GM19328 (cell line): ENCODE measurements at regions not wholly inside any gene's neighbourhood (a gene's known extent, or its start where the extent isn't known, plus 50 kb on each side); places are given as distances from the start of the nearest gene placed in this dataset.
A peak's percentile ranks its signal among the peaks of the same experiment; 100 is the strongest.

Experiments used
- ATAC-seq: cut with Tn5 transposase; IDR thresholded peaks from one replicate; pipeline ENCODE4 v1.9.1; 2021; ENCODE audit warnings: mild to moderate bottlenecking, moderate library complexity; ENCODE audit not compliant: unreplicated experiment

DNA sequence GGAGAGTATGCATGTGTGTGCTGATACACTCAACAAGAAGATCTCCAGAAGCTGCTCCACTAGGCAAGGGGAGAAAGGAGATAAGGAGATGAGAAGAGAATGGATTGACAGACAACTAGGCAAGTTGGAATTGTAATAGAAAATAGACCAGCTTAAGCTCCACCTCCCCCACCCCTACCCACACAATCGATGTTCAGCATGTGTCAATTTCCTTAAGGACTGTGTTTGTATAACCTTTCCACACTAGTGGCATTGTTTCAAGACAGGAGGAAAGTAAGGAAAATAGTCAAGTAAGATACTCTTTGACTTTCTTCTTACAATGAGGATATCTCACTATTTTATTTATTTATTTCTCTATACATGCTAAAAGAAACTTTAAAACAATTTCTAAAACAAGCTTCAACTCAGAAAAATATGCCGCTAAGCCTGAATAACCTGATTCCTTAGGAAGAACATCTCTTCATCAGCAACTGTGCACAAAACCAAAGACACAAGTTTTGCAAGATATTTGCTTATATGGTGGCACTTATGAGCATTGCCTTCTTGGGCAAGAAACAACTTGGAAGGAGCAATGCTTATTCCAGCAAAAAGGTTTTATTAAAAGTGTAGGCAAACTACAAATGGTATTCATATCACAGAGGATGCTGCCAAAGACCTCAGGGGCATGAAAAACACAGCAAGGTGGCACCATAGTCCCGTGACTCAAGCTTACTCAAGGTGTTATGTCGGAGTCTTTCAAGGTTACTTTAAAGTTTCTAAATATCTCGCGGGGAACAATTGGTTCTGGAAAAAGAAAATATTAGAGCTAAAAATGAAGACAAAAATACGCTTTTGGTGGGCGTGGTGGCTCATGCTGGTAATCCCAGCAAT lies 249.1 kb downstream of the COL12A1 start:
- ATAC-seq = no peak

DNA sequence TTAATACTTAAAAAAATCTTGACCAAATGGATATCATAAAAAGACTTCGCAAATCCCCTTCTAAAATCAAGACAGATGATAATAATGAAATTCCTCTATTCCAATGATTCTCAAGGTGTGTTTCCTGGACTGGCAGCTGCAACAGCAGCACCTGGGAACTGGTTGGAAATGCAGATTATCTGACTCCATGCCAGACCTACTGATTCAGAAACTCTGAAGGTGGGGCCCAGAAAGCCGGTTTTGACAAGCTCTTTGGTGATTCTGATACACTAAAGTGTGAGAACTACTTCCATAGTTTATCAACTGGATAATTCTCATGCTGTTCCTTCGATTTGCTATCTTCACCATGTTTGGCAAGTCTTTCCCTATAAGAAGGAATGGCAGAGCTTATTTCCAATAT lies 252.1 kb downstream of the COL12A1 start:
- ATAC-seq = no peak

DNA sequence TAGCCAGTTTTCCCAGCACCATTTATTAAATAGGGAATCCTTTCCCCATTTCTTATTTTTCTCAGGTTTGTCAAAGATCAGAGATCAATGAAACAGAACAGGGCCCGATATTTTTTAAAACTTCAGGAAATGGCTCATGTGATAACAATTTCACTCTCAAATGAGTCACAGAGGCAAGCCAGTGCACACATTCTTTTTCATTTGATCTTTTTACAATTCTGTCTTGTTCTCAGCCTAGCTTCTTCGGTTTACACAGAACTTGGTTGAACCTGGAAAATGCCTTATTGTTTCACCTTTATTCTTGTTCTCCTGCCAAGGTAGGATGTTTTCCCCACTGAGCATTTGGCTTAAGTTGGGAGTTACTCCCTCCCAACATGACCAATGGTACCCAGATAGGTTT lies 258.9 kb downstream of the COL12A1 start:
- no peak for ATAC-seq

DNA sequence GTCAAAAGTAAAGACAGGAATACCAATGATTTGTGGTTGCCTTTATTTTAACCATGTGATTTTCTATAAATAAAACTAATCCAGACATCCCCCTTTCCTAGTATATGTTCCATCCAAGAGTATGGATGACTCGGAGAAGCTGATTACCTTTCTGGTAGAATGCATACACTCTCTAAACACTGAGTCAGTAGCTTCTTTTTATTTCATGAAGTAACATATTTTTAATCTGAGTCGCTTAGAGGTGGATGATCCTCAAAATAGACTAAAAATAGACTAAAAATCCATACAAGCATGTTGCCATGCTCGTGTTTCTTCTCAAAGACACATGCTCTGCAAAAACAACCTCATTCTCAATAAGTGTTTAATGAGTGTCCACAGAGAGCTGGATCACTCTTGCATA lies 263.7 kb downstream of the COL12A1 start:
- no peak for ATAC-seq

DNA sequence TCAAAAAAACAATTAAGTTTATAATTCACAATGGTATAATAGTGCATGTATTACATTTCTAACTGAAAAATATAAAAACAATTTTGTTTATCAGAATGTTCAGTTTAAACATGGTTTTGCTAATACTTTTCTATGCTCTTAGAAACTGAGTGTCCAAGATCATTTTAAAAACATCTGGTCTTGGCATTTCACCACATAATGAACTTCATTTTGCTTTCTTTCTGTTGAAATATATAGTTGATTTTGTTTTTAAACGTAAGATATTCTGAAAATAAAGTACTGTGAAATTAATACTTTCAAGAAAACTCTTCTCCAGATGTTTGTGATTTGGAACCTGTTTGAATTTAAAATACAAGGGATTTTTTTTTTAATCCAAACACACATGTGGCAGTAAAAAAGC lies 264.4 kb downstream of the COL12A1 start:
- ATAC-seq = no peak

DNA sequence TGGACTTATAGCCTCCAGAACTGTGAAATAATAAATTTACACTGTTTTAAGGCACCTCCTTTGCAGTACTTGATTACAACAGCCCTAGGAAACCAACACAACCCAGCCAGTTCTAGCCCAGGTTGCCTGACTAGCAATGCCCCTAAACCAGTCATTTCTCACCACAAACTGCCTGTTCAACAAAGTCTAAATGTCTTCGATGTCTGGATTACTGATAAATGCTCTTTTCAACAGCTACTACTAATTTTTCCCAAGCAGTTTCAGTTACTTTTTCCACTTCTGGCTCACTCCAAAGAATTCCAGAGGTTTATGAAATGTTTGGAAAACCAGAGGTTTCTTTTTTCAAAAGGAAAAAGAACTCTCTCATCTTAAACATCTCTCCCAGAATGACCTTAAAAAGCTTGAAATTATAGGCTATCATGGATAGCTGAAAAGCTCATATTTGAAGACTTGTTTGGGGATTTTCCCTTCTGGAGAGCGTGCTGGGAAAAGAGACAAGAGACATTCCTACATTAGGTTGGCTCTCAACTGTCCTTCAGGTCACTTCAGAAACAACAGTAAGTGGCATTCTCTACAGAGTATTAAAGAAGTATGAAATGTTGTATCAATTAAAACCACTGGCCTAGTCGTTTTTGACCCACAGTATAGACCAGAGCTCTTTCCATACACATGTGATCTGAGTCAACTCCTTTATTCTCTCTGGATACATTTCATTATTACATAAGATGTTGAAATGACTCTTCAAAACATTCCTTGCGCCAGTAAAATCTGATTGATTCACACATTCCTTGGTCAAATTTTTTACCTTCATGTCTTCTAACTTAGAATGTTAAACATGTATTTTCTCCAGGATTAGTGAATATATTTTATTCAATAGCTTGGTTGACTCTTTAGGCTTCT lies 265.9 kb downstream of the COL12A1 start:
- ATAC-seq = no peak

DNA sequence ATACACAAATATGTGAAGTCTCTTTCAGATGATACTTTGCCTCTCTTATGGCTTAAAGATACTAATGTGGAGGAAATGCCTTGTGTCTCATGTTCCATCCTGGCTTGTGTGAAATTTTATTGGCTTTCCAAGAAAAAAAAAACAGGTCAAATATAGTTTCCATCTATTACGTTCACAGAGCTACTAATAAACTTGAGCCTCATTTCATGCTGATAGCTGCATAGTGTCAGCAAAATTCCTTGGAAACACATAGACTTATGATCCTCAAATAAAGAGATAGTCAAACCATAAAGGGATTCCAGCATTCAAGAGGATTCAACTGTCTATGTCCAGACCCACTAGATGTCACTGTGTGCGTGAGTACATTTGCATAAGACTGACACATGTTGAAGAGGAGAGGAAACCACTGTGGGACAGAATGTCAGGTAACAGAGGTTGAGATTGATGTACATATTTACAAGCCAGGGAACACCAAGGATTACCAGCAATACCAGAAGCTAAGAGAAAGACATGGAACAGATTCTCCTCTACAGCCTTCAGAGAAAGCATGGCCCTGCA lies 266.6 kb downstream of the COL12A1 start:
- no peak for ATAC-seq

DNA sequence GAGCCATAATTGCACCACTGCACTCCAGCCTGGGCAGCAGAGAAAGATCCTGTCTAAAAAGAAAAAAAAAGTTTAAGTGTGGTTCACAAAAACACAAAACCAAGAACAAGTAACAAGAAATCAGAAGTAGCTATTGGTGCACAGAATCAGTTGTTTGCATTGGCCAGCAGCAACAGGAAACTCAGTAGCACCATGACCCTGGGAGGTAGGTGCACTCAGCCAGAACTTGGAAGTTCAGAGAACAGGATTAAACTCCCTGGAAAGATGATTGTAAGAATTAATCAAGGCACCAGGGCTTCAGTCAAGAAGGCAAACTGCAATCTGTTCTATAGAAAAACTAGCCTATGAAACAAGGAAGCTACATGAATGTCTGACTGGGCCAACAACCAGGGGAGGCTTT lies 267.9 kb downstream of the COL12A1 start:
- no peak for ATAC-seq

DNA sequence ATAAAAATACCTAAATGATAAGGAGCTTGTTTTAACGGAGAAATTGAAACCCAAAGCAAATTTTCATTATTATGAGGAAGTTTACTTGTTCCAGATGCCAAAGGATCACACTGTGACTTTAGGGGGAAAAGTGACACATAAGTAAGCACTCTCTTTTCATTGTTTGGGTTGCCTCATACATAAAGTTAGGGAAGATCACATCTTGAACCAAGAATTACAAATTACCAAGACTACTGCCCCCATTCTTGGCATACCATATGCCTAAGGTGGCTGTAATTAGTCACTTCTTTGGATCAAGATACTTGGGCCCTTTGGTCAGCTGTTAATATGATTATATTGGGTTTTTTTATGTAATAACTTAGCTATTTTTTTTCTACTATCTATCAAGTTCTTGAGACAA lies 269.0 kb downstream of the COL12A1 start:
- ATAC-seq = no peak

DNA sequence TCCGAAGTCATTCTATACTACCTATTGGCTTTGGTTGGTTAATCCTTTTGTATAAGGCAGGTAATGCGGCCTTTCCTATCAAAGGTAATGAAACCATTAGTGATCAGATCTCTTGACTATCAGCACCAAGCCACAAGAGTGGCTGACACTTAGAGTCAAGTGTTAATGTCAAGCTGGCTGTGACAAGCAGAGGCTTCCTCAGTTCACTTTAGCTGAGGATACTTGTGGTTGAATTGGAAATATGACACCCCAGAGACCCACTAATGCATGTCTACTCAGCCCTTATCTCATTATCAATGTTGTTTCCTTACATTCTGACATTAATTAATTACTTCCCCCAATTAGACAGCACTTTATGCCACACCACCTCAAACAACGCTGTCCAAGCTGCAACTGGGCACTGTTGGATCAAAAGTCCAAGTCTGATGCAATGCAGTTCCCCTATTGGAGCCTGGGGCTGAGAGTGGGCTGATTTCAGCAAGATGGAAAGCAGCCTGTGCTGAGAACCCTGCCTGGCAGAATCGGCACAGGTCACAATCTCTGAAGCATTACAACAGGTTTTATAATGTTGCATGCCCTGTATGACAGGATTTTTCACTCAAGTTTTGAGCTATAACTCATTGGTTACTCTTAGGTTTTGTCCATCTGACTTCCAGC lies 273.5 kb downstream of the COL12A1 start:
- no peak for ATAC-seq

DNA sequence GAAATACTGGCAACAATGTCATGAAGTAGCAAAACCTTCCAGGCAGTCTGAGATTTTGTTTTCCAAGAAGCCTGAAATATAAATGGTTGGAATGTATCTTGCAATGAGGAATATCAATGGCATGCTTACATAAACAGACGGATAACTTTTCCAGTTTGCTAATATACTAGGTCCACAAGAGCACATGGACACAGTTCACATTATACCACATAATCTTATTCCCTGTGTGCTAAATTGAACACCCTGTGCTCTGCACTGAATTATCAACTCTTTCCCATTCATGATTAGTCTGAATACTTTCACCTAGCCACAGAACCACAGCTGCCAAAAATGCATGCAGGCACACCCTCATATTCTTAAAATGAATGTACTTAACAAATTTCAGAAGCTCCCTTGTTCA lies 274.3 kb downstream of the COL12A1 start:
- ATAC-seq = no peak

DNA sequence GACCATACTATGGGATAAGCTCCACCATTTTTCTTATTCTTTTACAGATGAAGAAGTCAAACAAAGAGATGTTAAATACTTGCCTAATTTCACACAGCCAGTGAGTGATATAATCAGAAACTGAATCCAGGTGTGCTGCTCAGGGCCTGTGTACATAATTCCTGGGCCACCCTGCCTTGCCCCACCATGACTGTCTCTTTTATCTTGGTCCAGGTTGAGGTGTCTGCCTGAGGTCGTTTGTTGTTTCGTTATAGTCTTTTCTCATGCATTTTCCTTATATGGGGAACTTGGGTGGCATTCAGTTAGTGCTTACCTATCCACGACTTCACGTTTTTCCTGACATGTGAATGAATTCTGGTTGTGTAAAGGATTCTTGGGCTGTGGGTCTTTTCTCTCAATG lies 277.6 kb downstream of the COL12A1 start:
- no peak for ATAC-seq

DNA sequence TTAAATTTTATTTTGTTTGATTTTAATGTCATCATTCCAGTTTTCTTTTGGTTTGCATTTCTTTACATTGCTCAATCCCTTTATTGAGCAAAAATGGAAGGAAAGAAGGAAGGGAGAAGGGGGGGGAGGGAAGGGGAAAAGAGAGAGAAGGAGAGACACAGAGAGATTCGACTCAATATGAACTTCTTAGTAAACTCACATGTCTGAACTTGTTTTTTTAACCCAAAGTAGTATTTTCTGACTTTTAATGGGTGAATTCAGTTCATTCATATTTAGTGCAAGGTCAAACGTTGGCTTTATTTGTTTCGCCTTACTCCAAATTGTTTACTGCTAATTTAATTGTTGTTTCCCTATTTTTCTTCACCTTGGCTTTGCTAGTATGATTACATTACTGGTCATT lies 278.6 kb downstream of the COL12A1 start:
- no peak for ATAC-seq

DNA sequence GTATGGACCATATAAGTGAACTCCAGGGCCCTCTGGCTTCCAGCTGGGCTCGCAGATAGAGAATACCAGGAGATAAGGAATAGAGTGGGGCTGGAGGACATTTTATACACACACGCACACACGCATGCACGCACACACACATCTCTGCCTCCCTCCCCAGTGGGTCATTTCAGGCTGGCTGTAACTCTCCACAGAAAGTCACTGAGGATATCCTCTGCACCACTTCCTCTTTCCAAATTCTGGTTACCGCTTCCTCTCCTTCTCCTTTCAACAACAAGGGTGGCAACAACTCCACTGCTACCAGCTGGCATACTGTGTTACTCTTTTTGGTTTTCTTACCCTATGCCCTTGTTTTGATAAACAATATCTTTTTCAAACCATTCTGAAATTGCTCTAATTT lies 280.2 kb downstream of the COL12A1 start:
- ATAC-seq = peak; percentile 57

DNA sequence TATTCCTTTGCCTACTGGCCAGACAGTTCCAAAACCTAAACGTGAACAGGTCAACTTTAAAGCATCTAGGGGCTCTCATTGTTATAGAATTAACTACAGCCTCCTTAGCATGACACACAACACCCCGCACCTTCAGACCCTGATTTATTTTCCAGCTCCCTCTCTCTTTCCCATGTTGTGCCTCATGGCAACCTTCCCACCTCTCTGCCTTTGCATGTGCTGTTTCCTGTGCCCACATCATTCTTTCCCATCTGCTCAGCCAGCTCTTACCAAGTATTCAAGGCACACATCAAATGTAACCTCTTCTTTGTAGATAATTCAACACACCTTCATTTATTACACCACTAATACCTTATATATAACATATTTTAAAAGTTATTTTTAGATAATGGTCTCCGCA lies 291.0 kb downstream of the COL12A1 start:
- no peak for ATAC-seq

DNA sequence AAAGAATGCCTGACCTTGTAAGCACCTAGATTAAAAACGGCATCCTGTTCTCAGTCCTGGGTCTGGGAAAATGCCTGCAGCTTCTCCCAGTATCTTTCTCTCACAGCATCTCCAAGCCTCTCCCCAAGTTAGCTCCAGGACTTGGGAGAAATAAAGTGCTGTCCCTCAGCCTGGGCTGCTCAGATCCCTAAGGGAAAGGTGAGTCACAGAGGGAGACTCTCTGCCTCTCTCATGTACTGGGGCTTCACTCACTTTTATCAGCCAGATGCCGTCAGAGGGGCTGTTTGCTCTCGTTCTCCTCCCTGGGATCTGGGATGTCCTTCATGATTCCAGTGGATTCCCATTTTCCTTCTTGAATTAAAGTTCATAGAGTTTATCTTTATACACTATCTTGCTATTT lies 293.6 kb downstream of the COL12A1 start:
- ATAC-seq = no peak

DNA sequence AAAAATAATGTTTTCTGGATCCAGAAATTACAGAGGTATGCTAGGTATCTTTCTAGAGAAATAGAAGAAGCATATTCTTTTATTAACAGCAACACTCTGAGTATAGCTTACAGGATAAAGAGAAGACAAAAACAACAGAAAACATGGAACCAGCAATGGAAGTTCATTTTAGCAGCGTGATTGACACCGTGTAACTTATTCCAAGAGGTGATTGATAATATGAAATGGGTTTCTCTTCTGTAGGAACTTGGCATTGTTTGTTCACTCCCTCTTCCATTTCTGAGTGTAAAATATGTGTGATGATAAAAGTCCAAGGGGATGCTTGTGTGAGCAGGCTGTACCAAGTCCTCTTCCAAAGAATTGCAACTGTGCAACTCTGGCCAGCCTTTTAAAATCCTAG lies 303.0 kb downstream of the COL12A1 start:
- no peak for ATAC-seq

DNA sequence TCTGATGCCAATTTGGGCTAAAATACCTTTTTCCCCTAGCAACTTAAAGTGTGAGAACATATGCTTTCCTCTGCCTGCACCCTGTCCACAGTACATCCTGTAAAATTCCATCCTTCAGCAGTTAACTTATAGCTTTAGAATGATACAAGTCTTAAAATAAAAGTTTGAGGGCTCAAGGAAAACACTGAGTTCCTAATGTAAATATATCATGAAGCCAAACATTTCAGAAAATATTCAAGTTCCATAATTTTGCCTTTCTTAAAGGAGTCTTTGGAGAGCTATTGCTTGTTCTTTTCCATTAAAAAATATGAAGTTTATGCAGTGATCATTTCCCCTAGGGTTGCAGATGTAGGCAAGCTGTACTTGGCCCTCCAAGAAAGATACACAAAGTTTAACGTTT lies 303.8 kb downstream of the COL12A1 start:
- ATAC-seq = no peak

DNA sequence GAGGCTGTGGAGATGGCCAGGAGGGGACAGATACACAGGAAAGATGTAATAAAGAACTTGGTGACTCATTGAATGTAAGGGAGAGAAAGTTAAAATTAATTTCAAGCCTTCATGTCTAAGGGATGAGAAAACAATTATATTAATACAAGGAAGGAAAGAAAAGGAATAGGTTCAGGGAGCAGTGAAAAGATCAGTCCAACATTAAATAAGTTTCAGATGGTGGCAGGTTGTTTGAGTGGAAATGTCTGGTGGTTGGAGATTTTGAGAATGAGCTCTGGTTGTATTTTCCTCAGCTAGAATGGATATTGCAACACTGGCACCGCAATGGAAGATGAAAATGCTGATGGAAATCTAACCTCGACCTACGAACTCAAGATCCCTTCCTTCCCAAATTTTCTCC lies 304.3 kb downstream of the COL12A1 start:
- no peak for ATAC-seq

DNA sequence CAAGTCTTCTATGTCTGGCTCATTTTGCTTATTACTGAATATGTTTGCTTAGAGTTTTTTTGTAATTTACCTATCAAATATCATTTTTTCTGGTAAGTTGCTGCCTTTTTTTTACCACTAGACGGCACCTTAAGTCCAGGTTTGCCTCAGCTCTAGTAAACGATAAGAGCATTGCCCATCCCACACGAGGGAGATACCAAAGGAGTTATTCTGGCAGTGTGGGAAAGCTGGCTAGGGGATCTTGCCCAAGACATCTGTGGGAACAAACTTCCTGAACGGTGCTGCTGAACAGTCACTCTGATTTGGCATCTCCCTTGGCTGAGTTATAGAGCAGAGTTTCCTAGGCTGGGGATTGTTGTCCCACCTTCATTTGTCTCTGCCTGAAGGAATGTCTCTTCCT lies 306.4 kb downstream of the COL12A1 start:
- no peak for ATAC-seq

DNA sequence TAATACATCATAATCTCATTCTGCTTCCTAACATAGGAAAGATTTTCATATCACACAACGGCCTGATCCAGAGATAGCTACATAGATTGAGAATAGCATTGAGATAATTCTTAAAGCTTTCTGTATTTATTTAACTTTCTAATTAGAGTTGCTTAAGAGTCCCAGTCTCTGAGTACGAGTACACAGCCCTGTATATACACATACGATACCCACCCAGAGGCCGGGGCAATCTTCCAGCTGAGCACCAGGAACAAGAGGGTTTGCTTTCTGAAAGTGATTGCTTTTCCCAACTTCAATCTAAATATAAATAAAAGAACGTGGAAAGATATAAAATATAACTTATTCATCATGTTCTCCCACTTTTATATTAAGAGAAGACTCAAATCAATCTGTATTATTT lies 313.8 kb downstream of the COL12A1 start:
- ATAC-seq = no peak
